ENCODE measurements at regions not wholly inside any gene's neighbourhood (a gene's known extent, or its start where the extent isn't known, plus 50 kb on each side); places are given as distances from the start of the nearest gene placed in this dataset.

GRCh38 chr20:7161690-7162089 is 394.2 kb downstream of the BMP2 start:
- intact Hi-C loops (cut with micrococcal nuclease; ENCODE audit: unreplicated experiment), result loop anchor here (2.0 kb wide), 2 partner anchors 47 to 333 kb away; no protein-coding TSS in a partner anchor
- peak; percentile 55 for FAIRE-seq
- no TSS peak for BruUV-seq (replicated peaks)

More at GRCh38 chr20:7161690-7162089, 394.2 kb downstream of the BMP2 start:
- Histone ChIP-seq H4K20me1 (ENCODE audit: insufficient read depth, low read length) (no peaks in the 10 kb centered on the region), H3K4me1 (ENCODE audit: insufficient read depth, low read length) (no peaks in the 10 kb centered on the region), H3K27ac (ENCODE audit: extremely low read length, insufficient read depth, low read length) (no peak overlapping the region), H3K9ac (ENCODE audit: insufficient read depth, low read depth, low read length) (no peak overlapping the region), H3K4me2 (ENCODE audit: low read depth, low read length) (no peak overlapping the region), H3K9me3 (ENCODE audit: low read length) (peaks cover 13% of the 10 kb centered on the region; the same call in 1 of the 2 replicates), H3K36me3 (replicated peaks in 1 of 2; ENCODE audit: control insufficient read depth in 1 of 2, insufficient read depth in 2 of 2, low read length in 2 of 2) (no peaks in the 10 kb centered on the region), H3K79me2 (ENCODE audit: insufficient read depth, low read length) (no peaks in the 10 kb centered on the region), H3K27me3 (ENCODE audit: control insufficient read depth in 1 of 2, insufficient read depth in 2 of 2, low read length in 2 of 2) (no peaks in the 10 kb centered on the region), H2AFZ (ENCODE audit: low read length) (no peak overlapping the region), H3K4me3 (replicated peaks in 1 of 3; ENCODE audit: insufficient read depth in 1 of 3, low read depth in 2 of 3, low read length in 3 of 3) (no peak overlapping the region)
- ChIA-PET CTCF (ENCODE audit: low intra/inter-chr PET ratio, low total read pairs) (interaction anchor here (2.5 kb wide), 1 partner anchor 48 kb away, joined by 11 read pairs; no protein-coding TSS in a partner anchor), POLR2A (no interaction called here)
- TF ChIP-seq SMC3 (IDR thresholded peaks at IDR 0.05; ENCODE audit: low read length), result peak; percentile 57
- no peak for TF ChIP-seq ZNF281 (CRISPR knock-in tag; IDR thresholded peaks at IDR 0.05; ENCODE audit: borderline replicate concordance)
- TF ChIP-seq ZNF296 (CRISPR knock-in tag; conservative IDR thresholded peaks at IDR 0.05), result no peak
- TF ChIP-seq MAZ (IDR thresholded peaks at IDR 0.05; ENCODE audit: borderline replicate concordance, low read depth, low read length), result no peak
- TF ChIP-seq MAZ (CRISPR knock-in tag; IDR thresholded peaks at IDR 0.05; ENCODE audit: low read depth), result no peak
- peak; percentile 59 for TF ChIP-seq CTCF (CRISPR knock-in tag; IDR thresholded peaks at IDR 0.05)
- peak; percentile 62 for TF ChIP-seq STAG1 (CRISPR knock-in tag; IDR thresholded peaks at IDR 0.05)
- DNase-seq (ENCODE audit: low spot score), result peak; percentile 38
- peak; percentile 75 for ATAC-seq
- in situ Hi-C loops (cut with HindIII; ENCODE audit: extremely low pct_ligation_motif_present, low pct_unique_long_range_greater_than_20kb), result no loop called here
